ENCODE measurements at regions not wholly inside any gene's neighbourhood (a gene's known extent, or its start where the extent isn't known, plus 50 kb on each side); places are given as distances from the start of the nearest gene placed in this dataset.

DNA sequence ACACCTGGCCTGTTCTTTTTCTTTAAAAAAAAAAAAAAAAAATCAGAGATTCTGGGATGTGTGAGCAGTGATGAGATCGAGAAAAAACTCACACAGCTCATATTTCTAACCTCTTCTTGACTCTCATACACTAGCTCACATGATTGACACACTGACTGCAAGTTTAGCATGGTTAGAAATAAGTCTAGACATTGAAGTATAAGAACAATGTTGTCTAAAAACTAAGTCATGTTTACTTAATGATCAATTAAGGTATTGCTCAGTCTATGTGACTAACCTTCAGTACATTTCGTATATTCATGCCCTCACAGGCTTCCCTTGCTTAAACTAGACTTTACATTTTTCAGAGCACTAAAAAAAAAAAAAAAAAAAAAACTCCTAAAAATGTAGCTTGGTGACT, 775.1 kb downstream of the GATA3 start:
- no peak for TF ChIP-seq POLR2A (IDR thresholded peaks at IDR 0.05; ENCODE audit: low read depth, low read length)
- TF ChIP-seq, protein P1, sequence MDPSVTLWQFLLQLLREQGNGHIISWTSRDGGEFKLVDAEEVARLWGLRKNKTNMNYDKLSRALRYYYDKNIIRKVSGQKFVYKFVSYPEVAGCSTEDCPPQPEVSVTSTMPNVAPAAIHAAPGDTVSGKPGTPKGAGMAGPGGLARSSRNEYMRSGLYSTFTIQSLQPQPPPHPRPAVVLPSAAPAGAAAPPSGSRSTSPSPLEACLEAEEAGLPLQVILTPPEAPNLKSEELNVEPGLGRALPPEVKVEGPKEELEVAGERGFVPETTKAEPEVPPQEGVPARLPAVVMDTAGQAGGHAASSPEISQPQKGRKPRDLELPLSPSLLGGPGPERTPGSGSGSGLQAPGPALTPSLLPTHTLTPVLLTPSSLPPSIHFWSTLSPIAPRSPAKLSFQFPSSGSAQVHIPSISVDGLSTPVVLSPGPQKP (IDR thresholded peaks at IDR 0.05; ENCODE audit: low read depth, low read length) = no peak
- no peak for TF ChIP-seq YY1 (IDR thresholded peaks at IDR 0.05; ENCODE audit: low read depth, low read length)
